ENCODE measurements at regions not wholly inside any gene's neighbourhood (a gene's known extent, or its start where the extent isn't known, plus 50 kb on each side); places are given as distances from the start of the nearest gene placed in this dataset.

DNA sequence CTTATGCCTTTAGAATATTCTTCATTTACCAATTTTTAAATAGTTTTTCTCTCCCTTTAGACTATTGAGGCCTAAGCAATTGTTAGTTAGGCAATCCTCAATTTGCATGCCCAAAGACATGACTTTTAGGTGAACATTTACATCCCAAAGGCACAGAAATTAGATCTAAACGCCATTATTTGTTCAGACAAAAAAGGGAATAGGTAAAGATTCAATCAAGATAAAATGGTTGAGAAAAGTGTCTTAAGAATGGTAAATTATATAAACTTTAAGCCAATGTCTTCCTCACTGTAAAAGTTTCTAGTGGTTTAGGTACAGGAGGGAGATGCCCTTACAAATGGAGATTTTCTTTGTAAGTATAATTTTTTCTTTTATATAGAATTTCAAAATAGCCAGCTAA is 50.2 kb upstream of the MME start:
- no peak for DNase-seq (ENCODE audit: low spot score)

DNA sequence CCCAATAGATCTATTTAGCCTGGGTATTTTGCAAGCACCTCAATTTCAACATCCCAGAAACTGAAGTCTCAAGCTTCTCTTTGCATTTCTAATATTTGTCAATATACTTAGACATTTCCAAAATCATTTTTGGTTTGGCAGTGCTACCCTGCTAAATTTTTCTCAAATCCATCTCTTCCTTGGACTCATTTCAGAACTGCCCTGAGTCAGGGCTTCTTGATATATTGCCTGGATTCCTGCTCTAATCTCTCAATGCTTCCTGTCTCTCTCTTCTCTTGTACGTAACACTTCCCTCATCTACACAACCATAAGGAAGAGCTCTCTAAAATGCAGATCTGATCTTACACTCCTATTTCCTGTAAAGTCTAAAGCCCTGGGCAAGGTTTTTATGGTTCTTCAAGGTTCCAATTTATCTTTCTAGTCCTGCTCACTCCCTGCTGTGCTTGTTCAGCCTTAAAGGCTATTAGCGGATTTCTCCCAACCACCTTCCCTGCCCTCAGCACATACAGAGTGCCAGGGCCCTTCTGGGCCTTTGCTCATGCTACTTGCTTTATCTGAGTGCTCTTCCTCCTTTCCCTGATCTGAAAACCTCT is 53.0 kb upstream of the MME start:
- DNase-seq (ENCODE audit: low spot score) = no peak

- no peak for DNase-seq (ENCODE audit: low spot score)
These were observed 56.0 kb upstream of the MME start for GRCh38 chr3:155024006-155024638.

GRCh38 chr3:155022896-155023295 is 57.2 kb upstream of the MME start:
- no peak for DNase-seq (ENCODE audit: low spot score)

- no peak for DNase-seq (ENCODE audit: low spot score)
These were observed 60.5 kb upstream of the MME start for GRCh38 chr3:155019575-155019974.

DNA sequence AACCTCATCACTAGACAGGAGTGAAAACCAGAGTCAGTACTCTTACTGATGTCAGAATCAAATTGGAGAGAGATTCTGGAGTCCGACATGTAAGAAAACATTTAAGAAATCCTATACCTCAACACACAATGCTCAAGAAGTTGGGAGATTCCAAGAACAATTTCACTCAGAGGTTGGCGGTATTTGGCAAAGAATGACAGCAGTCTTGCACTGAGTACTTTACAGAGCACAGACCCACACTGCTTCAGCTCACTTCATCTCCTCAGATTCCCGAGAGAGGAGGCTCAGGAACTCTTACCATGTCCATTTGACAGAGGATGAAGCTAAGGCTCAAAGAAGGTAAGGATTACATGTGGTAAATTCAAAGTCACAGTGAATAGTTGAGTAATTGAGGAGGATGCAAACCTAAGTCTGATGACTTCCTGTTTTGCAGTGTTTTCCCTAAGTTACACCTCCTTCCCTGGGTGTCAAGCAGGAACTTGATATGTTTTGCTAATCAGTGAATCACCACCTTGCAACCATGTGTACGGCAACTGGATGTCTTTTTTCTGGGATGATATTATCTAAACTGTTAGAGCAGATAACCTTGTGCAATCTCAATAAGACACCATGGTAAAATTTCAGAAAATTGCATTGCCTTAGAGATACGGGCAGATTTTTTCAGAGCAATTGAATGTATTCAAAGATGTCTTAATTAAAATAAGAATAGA is 61.3 kb upstream of the MME start:
- no peak for DNase-seq (ENCODE audit: low spot score)

- DNase-seq (ENCODE audit: low spot score) = no peak
These were observed 64.2 kb upstream of the MME start for GRCh38 chr3:155015776-155016436.

DNA sequence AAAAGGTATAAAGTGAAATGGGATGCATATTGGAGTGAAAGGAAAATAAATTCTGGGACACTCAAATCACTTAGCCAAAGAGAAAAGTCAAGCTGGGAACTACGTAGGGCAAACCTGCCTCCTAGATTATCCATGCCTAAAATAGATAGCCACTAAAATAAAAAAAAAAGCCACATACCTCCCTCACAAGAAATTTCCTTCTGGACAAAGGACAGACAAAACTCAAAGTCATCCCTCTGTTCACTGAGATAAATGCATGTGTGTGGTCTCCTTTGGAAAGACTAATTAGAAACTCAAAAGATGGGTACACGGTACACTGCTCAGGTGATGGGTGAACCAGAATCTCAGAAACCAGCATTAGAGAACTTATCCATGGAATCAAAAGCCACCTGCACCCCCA is 65.2 kb upstream of the MME start:
- no peak for DNase-seq (ENCODE audit: low spot score)

GRCh38 chr3:155013427-155013826 is 66.7 kb upstream of the MME start:
- no peak for DNase-seq (ENCODE audit: low spot score)

DNA sequence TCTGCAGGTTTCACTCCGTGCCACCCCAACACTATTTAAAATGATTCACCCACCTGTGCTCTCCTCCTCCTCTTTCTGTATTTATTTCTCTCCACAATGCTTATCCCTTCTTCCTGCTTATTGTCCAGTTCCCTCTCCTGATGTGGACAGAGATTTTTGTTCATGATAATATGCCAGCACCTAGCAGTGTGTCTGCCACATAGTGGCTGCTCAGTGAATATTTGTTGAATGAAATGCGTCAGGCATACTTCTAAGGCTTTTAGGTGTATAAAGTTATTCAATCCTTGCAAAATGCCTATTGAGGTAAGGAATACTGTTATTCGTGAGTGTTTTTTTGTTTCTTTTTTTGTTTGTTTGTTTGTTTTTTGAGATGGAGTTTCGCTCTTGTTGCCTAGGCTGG is 67.5 kb upstream of the MME start:
- no peak for DNase-seq (ENCODE audit: low spot score)

- DNase-seq (ENCODE audit: low spot score) = no peak
These were observed 69.7 kb upstream of the MME start for GRCh38 chr3:155010416-155010815.

DNA sequence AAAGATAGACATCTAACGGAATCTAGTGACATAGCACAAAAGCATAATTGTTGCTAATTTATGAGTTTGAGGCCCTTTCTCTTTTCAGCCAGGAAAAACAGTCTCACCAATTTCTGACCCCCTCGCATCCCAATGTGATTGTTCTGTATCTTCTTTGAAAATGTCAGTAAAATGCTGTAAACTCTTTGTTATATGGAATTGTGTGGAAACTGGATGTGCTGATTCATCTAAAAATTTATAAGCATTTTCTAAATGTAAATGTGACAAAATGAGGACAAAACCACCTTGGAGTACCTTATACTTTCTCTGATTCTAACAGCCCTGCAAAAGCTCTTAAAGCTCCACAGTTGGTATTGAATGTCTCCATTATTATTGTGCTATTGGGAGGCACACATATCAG is 70.9 kb upstream of the MME start:
- DNase-seq (ENCODE audit: low spot score) = no peak

GRCh38 chr3:155007729-155008128 is 72.4 kb upstream of the MME start:
- no peak for DNase-seq (ENCODE audit: low spot score)

GRCh38 chr3:155001289-155002010 is 78.7 kb upstream of the MME start:
- DNase-seq (ENCODE audit: low spot score) = no peak

DNA sequence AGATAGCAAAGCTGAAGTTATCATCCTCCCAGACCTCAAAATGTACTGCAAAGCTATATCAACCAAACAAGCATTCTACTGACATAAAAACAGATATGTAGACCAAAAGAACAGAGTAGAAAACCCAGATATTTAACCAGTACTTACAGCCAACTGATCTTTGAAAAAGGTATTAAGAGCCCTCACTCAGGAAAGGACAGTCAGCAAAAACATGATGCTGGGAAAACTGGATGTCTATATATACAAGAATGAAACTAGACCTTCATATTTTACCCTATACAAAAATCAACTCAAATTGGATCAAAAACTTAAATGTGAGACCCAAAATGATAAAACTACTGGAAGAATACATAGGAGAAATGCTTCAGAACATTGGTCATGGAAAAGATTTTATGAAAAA is 87.5 kb upstream of the MME start:
- DNase-seq (ENCODE audit: low spot score) = no peak

GRCh38 chr3:154990543-154990942 is 89.6 kb upstream of the MME start:
- DNase-seq (ENCODE audit: low spot score) = no peak

GRCh38 chr3:154987846-154988245 is 92.3 kb upstream of the MME start:
- no peak for DNase-seq (ENCODE audit: low spot score)

GRCh38 chr3:154981664-154982063 is 98.5 kb upstream of the MME start:
- DNase-seq (ENCODE audit: low spot score) = no peak

GRCh38 chr3:154981201-154981600 is 98.9 kb upstream of the MME start:
- no peak for DNase-seq (ENCODE audit: low spot score)

DNA sequence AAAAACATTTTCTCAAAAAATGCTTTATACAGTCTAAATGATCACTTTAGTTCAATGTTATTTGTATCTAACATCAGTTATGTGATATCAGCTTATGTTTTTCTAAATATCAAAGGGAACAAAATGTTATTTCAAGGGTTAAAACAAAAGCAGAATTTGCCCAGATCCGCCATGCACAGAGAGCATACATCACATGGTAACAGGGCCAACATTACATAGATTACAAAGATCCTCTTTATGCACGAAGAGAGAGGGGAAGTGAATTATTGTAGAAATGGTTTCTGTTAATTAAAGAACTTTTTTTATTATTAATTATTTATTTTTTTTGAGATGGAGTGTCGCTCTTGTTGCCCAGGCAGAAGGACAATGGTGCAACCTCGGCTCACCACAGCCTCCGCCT is 100.8 kb upstream of the MME start:
- no peak for DNase-seq (ENCODE audit: low spot score)

GRCh38 chr3:154977666-154978065 is 102.5 kb upstream of the MME start:
- DNase-seq (ENCODE audit: low spot score) = no peak
